ENCODE measurements at regions not wholly inside any gene's neighbourhood (a gene's known extent, or its start where the extent isn't known, plus 50 kb on each side); places are given as distances from the start of the nearest gene placed in this dataset.
A peak's percentile ranks its signal among the peaks of the same experiment; 100 is the strongest.

GRCh38 chr6:105839266-105839665 lies 246.9 kb upstream of the PRDM1 start:
- no peak for DNase-seq

- no peak for DNase-seq
These were observed 248.0 kb upstream of the PRDM1 start for GRCh38 chr6:105838171-105838570.

DNA sequence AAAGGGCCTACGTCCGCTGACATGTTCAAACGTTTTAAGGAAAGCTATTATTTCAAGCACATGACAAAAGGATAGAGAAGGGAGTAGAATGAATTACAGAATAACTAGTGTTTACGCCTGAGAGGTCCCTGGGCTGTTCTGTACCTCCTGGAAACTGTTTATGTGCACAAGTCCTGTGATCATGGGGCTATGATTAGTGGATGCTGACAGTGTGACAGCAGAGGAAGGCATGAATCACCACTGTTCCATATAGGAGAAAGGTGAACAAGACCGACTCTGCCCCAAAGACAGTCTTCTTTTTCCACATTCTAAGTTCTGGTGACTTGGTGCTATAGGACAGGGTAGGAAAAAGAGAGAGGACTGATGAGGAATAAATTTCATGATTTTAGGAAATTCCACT lies 249.2 kb upstream of the PRDM1 start:
- no peak for DNase-seq

DNA sequence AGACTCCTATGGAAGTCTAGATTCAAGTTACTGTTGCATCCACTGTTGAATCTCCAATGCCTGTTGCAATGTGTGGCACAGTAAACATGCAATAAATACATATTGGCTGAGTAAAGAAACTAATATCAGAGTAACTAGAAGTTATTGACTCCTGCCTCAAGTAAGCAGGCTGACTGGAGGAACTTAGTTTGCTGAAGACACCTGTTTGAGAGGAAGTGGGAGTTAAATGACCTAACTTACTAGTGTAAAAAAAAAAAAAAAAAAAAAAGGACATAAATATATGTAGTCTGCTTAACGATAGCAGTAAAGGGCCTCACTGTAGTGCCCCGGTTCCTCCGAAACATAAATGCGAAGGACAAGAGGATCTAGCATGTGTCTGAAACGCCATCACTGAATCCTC lies 249.8 kb upstream of the PRDM1 start:
- DNase-seq: no peak

- no peak for DNase-seq
These were observed 250.8 kb upstream of the PRDM1 start for GRCh38 chr6:105835373-105835772.

DNA sequence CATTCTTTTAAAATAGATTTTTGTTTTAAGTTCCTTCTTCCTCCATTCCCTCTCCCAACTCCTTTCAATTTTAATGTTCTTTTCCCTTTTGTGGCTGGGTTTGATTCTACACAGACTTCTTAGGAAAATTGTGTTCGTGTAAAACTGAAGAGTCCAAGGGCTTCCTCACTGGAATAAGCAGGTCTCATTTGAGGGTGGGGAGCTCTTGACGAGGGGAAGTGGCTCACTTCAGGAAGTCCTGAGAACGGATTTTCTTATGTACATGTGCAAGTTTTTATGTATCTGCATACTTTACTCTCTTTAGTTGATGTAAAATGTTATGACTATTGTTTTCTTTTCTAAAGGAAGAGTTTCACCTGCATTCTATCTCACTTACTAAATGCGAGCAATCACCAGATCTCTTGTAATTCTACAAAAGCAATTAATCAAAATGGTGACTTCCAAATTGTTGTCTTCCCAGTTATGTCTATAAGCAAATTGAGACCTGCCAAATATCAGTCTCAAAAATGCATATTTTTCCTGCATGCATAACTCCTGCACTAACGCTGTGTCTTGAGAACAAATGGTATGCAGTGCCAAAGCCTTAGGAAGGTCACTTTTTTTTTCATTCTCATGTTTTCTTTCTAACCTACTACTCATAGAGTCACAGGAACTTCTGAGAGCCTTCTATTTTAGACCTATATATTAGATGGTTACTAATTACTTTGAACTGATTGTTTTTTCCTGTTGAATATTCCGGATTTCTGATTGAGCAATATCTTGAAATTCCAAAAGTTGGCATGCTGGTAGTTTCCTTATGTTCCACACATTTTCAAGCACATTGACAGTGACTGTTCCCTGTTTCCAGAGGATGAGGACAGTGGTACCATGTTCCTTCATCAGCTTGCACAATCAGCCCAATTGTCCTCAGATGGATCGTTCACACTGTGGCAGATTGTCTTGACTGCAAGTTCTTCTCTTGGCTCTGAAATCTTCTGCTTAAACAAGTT lies 251.9 kb upstream of the PRDM1 start:
- DNase-seq: no peak

DNA sequence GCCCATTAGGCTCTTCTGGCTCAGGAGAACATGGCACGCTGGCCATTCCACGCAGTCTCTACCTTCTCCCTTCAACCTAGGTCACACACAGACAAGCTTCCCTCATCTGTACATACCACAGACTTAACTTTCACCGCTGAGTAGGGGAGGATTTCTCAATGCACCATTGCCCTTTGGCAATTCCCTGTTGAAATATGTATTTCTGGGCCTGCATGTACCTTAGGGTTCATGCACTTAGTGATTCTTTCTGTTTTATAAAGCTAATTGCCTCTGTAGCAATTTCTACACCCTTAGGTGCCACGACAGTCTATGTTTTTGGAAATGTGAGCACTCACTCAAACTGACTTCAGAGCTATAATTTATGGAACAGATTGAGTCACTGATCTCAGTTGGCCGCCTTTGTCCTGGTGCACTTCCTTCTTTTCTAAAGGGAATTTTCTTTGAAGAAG lies 253.8 kb upstream of the PRDM1 start:
- no peak for DNase-seq

GRCh38 chr6:105831311-105832097 lies 254.6 kb upstream of the PRDM1 start:
- no peak for DNase-seq

- no peak for DNase-seq
These were observed 260.9 kb upstream of the PRDM1 start for GRCh38 chr6:105825210-105825609.

DNA sequence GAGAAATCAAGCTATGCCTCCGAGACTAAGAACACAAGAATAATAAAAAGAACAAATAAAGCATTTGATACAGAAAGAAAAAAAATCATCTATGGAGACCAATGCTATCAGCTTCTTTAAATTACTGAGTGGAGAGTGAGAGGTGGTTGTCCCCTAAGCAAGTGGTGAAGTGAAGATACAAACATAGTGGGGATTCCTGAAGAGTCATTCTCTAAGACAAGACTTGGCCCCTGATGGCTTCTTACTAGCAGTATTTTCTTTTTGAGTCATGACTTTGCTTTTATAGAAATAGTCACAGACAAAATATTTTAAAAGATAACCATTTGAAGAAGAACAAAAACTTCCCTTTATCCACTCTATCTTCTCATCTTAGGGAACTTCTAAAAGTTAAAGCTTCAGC lies 261.4 kb upstream of the PRDM1 start:
- no peak for DNase-seq

- DNase-seq: no peak
These were observed 264.4 kb upstream of the PRDM1 start for GRCh38 chr6:105821777-105822176.

DNA sequence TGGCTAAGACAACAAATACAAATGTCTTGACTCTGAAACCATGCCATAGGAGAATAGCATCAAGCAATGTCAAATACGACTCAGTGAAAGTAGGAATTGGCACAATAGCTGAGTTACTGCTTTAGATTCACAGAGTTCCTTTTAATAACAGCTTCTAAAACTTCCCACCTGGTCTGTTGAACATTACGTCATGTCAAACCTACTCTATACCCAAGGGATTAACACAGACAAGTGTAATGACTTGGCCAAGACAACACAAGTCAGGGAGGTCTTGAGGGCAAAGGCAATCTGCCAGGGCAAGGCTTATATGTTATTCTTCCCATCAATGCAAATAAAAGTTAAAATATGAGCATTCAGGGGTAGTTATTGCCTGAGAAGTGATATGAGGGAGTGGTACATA lies 265.1 kb upstream of the PRDM1 start:
- DNase-seq: no peak

DNA sequence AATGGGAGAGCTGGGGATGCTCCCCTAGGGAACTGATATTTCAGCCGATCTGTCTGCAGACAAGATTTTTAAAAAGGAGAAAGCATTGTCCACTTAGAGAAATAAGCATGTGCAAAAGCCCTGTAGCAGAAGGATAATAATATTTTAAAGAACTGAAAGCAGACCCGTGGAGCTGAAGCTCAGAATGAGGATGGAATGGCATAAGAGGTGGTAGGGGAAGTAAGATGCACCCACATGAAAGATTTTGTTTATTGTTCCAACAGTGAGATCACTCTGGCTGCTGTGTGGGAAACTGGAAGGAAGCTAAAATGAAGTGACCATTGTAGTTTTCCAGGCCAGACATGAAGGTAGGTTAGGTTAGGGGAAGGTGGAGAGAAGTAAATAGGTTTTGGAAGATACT lies 266.4 kb upstream of the PRDM1 start:
- no peak for DNase-seq

- no peak for DNase-seq
These were observed 267.6 kb upstream of the PRDM1 start for GRCh38 chr6:105818505-105818904.

DNA sequence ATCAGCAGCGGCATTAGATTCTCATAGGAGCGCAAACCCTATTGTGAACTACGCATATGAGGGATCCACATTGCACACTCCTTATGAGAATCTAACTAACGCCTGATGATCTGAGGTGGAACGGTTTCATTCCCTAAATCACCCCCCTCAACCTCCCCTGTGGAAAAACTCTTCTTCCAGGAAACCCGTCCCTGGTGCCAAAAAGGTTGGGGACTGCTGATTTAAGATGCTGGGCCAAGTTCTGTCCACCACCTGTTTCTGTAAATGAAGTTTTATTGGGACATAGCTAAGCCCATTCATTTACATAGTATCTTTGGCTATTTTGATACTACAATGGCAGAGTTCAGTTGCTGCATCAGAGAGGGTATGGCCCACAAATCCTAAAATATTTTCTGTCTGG lies 268.2 kb upstream of the PRDM1 start:
- DNase-seq: no peak

GRCh38 chr6:105817370-105817769 lies 268.8 kb upstream of the PRDM1 start:
- no peak for DNase-seq

DNA sequence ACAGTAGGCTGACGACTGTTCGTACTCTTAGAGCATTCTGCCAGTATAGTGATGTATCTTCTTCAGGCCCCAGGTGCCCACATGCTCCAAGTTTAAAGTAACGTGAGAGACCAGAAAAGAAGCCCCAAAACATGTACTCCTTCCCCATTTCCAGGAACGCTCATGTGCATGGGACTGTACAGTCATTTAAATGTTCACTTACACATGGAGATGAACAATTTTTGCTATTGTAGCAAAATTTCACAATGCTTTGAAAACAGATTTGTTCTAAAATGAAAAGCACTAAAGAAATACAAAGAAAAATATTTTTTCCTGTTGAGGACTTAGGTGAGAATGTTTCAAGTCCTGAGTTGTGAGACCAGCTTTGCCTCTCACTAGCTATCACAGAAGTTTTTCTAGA lies 269.3 kb upstream of the PRDM1 start:
- DNase-seq: no peak

DNA sequence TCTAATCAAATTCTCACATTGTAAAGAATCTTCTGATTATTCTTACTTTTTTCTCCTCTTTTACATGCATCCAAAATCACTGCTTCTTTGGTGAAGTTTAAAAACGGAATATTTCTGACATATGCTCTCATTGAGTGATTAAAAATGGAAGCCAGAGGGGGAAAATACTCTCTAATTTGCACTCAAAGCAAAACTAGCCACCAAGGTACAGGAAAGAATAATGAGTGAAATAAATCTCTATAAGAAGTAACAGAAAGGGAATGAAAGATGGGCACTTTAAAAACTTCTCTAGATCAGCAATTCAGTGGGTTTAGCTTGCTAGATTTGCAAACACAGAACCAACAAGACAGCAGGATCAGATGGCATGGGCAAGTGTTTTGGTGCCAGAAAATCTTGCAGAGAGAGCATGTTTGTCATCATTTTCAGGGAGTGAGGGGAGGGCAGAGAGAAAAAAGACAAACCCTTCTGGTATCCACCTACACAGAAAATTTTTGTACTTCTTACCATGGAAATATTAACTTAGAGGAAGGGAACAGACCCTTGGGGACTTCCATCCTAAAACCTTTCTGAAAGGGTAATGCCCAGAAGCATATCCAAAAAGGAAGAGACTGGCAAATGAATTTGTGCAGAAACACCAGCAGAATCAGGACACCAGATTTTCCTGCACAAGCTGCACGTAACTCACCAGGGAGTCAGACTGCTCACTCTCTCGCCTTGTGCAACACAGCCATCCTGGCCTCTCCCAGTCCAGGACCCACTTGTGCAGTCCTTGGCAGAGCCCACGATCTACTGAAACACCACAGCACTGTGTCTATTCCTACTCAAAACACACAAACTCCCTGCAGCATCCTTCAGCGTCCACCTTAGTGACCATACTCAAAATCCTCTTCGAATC lies 270.2 kb upstream of the PRDM1 start:
- DNase-seq: no peak

GRCh38 chr6:105814745-105815536 lies 271.2 kb upstream of the PRDM1 start:
- no peak for DNase-seq

DNA sequence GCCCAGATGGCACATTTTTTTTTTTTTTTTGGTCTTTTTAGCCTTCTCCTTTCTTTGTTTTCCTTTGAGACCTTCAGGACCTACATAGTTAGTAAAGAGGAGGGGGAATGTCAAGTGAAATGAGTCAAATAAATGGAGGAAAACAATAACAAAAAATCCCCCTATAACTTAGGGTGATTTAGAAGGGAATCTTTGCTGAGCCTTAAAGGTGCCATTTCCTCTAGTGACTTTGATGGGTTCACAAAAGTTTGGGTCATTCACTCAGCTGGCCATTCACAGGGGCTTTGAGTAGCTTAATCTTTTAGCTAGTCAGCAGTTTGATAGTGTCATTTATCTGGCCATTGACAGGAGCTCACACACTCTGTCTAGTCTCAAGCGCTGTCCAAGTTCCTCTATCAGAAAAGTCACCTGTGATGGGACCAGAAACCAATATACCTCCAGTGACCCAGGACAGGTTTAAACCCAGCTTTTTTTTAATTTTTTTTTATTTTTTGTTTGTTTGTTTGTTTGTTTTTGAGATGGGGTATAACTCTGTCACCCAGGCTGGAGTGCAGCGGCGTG lies 275.1 kb upstream of the PRDM1 start:
- no peak for DNase-seq

- DNase-seq: peak; percentile 68
These were observed 275.8 kb upstream of the PRDM1 start for GRCh38 chr6:105810105-105810921.

All from activated CD8-positive, alpha-beta memory T cell treated with anti-CD3 and anti-CD28 coated beads, Interleukin-2, amount 50 U/mL, for 48 hours (primary cell).